ENCODE measurements at regions not wholly inside any gene's neighbourhood (a gene's known extent, or its start where the extent isn't known, plus 50 kb on each side); places are given as distances from the start of the nearest gene placed in this dataset.
"Not testable (repeated sequence)": the region's sequence is repeated elsewhere in the genome, so short reads cannot be mapped to it uniquely, and the experiment has no call there.

- no peak for DNase-seq (ENCODE audit: low read depth)
These were observed 248.8 kb downstream of the SHOX2 start for GRCh38 chr3:157857440-157857839.

GRCh38 chr3:157856078-157856939 is 249.9 kb downstream of the SHOX2 start:
- DNase-seq (ENCODE audit: low read depth), result no peak

GRCh38 chr3:157845839-157846238 is 260.4 kb downstream of the SHOX2 start:
- not testable (repeated sequence) for DNase-seq (ENCODE audit: low read depth)

GRCh38 chr3:157844800-157845565 is 261.2 kb downstream of the SHOX2 start:
- peak; percentile 36 for DNase-seq (ENCODE audit: low read depth)

- no peak for DNase-seq (ENCODE audit: low read depth)
These were observed 262.0 kb downstream of the SHOX2 start for GRCh38 chr3:157844216-157844615.

GRCh38 chr3:157841029-157841428 is 265.2 kb downstream of the SHOX2 start:
- no peak for DNase-seq (ENCODE audit: low read depth)

- DNase-seq (ENCODE audit: low read depth), result no peak
These were observed 265.7 kb downstream of the SHOX2 start for GRCh38 chr3:157840564-157840963.

- DNase-seq (ENCODE audit: low read depth), result no peak
These were observed 267.8 kb downstream of the SHOX2 start for GRCh38 chr3:157838457-157838856.

GRCh38 chr3:157837336-157837735 is 268.9 kb downstream of the SHOX2 start:
- no peak for DNase-seq (ENCODE audit: low read depth)

GRCh38 chr3:157836022-157836421 is 270.2 kb downstream of the SHOX2 start:
- DNase-seq (ENCODE audit: low read depth), result no peak

GRCh38 chr3:157832588-157832987 is 273.6 kb downstream of the SHOX2 start:
- DNase-seq (ENCODE audit: low read depth), result peak; percentile 12

- no peak for DNase-seq (ENCODE audit: low read depth)
These were observed 275.5 kb downstream of the SHOX2 start for GRCh38 chr3:157830556-157831236.

GRCh38 chr3:157829786-157830185 is 276.4 kb downstream of the SHOX2 start:
- no peak for DNase-seq (ENCODE audit: low read depth)

GRCh38 chr3:157824281-157824680 is 281.9 kb downstream of the SHOX2 start:
- no peak for DNase-seq (ENCODE audit: low read depth)

- no peak for DNase-seq (ENCODE audit: low read depth)
These were observed 283.2 kb downstream of the SHOX2 start for GRCh38 chr3:157823050-157823449.

GRCh38 chr3:157820157-157820517 is 286.1 kb downstream of the SHOX2 start:
- DNase-seq (ENCODE audit: low read depth), result no peak

- no peak for DNase-seq (ENCODE audit: low read depth)
These were observed 286.7 kb downstream of the SHOX2 start for GRCh38 chr3:157819270-157820156.

GRCh38 chr3:157816896-157817295 is 289.3 kb downstream of the SHOX2 start:
- no peak for DNase-seq (ENCODE audit: low read depth)

GRCh38 chr3:157816296-157816695 is 289.9 kb downstream of the SHOX2 start:
- DNase-seq (ENCODE audit: low read depth), result no peak

- no peak for DNase-seq (ENCODE audit: low read depth)
These were observed 290.5 kb downstream of the SHOX2 start for GRCh38 chr3:157815739-157816138.

- no peak for DNase-seq (ENCODE audit: low read depth)
These were observed 295.1 kb downstream of the SHOX2 start for GRCh38 chr3:157810924-157811718.

All from fibroblast of the conjunctiva (primary cell).